ENCODE measurements at regions not wholly inside any gene's neighbourhood (a gene's known extent, or its start where the extent isn't known, plus 50 kb on each side); places are given as distances from the start of the nearest gene placed in this dataset.
A peak's percentile ranks its signal among the peaks of the same experiment; 100 is the strongest.

GRCh38 chr4:53672873-53673272 is 81.6 kb upstream of the LNX1 start:
- H3K4me3 Mint-ChIP-seq, result no peak overlapping the region
- H3K4me1 Mint-ChIP-seq, result no peaks in the 10 kb centered on the region
- DNase-seq (ENCODE audit: low spot score in 2 of 2), result no peak
- H3K36me3 Mint-ChIP-seq, result no peaks in the 10 kb centered on the region
- no peak for ATAC-seq
- no peaks in the 10 kb centered on the region for H3K9me3 Mint-ChIP-seq
- H3K27ac Mint-ChIP-seq, result no peak overlapping the region

- no peak for ATAC-seq
- H3K9me3 Mint-ChIP-seq, result peaks cover 1% of the 10 kb centered on the region
- H3K27ac Mint-ChIP-seq, result no peak overlapping the region
- H3K36me3 Mint-ChIP-seq, result no peaks in the 10 kb centered on the region
- H3K4me3 Mint-ChIP-seq, result no peak overlapping the region
- DNase-seq (ENCODE audit: low spot score in 2 of 2), result no peak
- H3K4me1 Mint-ChIP-seq, result no peaks in the 10 kb centered on the region
These were observed 80.5 kb upstream of the LNX1 start for GRCh38 chr4:53671757-53672156.

GRCh38 chr4:53659737-53660136 is 68.5 kb upstream of the LNX1 start:
- no peak overlapping the region for H3K27ac Mint-ChIP-seq
- H3K36me3 Mint-ChIP-seq, result no peaks in the 10 kb centered on the region
- no peaks in the 10 kb centered on the region for H3K4me1 Mint-ChIP-seq
- DNase-seq (ENCODE audit: low spot score in 2 of 2) (no peak), ATAC-seq (no peak)
- no peak overlapping the region for H3K4me3 Mint-ChIP-seq
- no peaks in the 10 kb centered on the region for H3K9me3 Mint-ChIP-seq

- Mint-ChIP-seq H3K27ac (no peak overlapping the region), H3K36me3 (no peaks in the 10 kb centered on the region), H3K4me3 (no peak overlapping the region), H3K4me1 (no peaks in the 10 kb centered on the region), H3K9me3 (no peaks in the 10 kb centered on the region)
- DNase-seq (ENCODE audit: low spot score in 2 of 2) (no peak), ATAC-seq (no peak)
These were observed 67.8 kb upstream of the LNX1 start for GRCh38 chr4:53659112-53659511.

GRCh38 chr4:53658029-53658428 is 66.7 kb upstream of the LNX1 start:
- no peak for ATAC-seq
- H3K36me3 Mint-ChIP-seq, result no peaks in the 10 kb centered on the region
- H3K4me1 Mint-ChIP-seq, result no peaks in the 10 kb centered on the region
- DNase-seq (ENCODE audit: low spot score in 2 of 2), result no peak
- no peaks in the 10 kb centered on the region for H3K9me3 Mint-ChIP-seq
- no peak overlapping the region for H3K4me3 Mint-ChIP-seq
- H3K27ac Mint-ChIP-seq, result no peak overlapping the region

GRCh38 chr4:53656421-53656981 is 65.2 kb upstream of the LNX1 start:
- Mint-ChIP-seq H3K9me3 (no peaks in the 10 kb centered on the region), H3K4me3 (no peak overlapping the region), H3K4me1 (no peaks in the 10 kb centered on the region), H3K36me3 (no peaks in the 10 kb centered on the region), H3K27ac (no peak overlapping the region)
- ATAC-seq (no peak), DNase-seq (ENCODE audit: low spot score in 2 of 2) (no peak)

- no peaks in the 10 kb centered on the region for H3K36me3 Mint-ChIP-seq
- H3K4me1 Mint-ChIP-seq, result no peaks in the 10 kb centered on the region
- ATAC-seq, result no peak
- H3K9me3 Mint-ChIP-seq, result no peaks in the 10 kb centered on the region
- H3K27ac Mint-ChIP-seq, result no peak overlapping the region
- DNase-seq (ENCODE audit: low spot score in 2 of 2), result no peak
- H3K4me3 Mint-ChIP-seq, result no peak overlapping the region
These were observed 63.0 kb upstream of the LNX1 start for GRCh38 chr4:53654300-53654758.

GRCh38 chr4:53653484-53654053 is 62.3 kb upstream of the LNX1 start:
- no peak for DNase-seq (ENCODE audit: low spot score in 2 of 2)
- H3K27ac Mint-ChIP-seq, result no peak overlapping the region
- H3K36me3 Mint-ChIP-seq, result no peaks in the 10 kb centered on the region
- no peaks in the 10 kb centered on the region for H3K4me1 Mint-ChIP-seq
- ATAC-seq, result no peak
- H3K9me3 Mint-ChIP-seq, result no peaks in the 10 kb centered on the region
- no peak overlapping the region for H3K4me3 Mint-ChIP-seq

- no peaks in the 10 kb centered on the region for H3K4me1 Mint-ChIP-seq
- H3K36me3 Mint-ChIP-seq, result no peaks in the 10 kb centered on the region
- no peaks in the 10 kb centered on the region for H3K9me3 Mint-ChIP-seq
- no peak overlapping the region for H3K4me3 Mint-ChIP-seq
- no peak for ATAC-seq
- no peak for DNase-seq (ENCODE audit: low spot score in 2 of 2)
- no peak overlapping the region for H3K27ac Mint-ChIP-seq
These were observed 60.0 kb upstream of the LNX1 start for GRCh38 chr4:53651156-53651735.

GRCh38 chr4:53649357-53649756 is 58.1 kb upstream of the LNX1 start:
- Mint-ChIP-seq H3K9me3 (no peaks in the 10 kb centered on the region), H3K27ac (no peak overlapping the region), H3K36me3 (no peaks in the 10 kb centered on the region), H3K4me1 (no peaks in the 10 kb centered on the region), H3K4me3 (no peak overlapping the region)
- ATAC-seq, result no peak
- no peak for DNase-seq (ENCODE audit: low spot score in 2 of 2)

- Mint-ChIP-seq H3K27ac (no peak overlapping the region), H3K4me3 (no peak overlapping the region), H3K36me3 (no peaks in the 10 kb centered on the region), H3K4me1 (no peaks in the 10 kb centered on the region), H3K9me3 (no peaks in the 10 kb centered on the region)
- ATAC-seq, result no peak
- DNase-seq (ENCODE audit: low spot score in 2 of 2), result no peak
These were observed 56.3 kb upstream of the LNX1 start for GRCh38 chr4:53647547-53647946.

GRCh38 chr4:53646795-53647194 is 55.5 kb upstream of the LNX1 start:
- no peak overlapping the region for H3K4me3 Mint-ChIP-seq
- DNase-seq (ENCODE audit: low spot score in 2 of 2), result no peak
- no peaks in the 10 kb centered on the region for H3K9me3 Mint-ChIP-seq
- H3K4me1 Mint-ChIP-seq, result no peaks in the 10 kb centered on the region
- no peak overlapping the region for H3K27ac Mint-ChIP-seq
- ATAC-seq, result no peak
- H3K36me3 Mint-ChIP-seq, result no peaks in the 10 kb centered on the region

GRCh38 chr4:53645108-53645507 is 53.8 kb upstream of the LNX1 start:
- H3K4me1 Mint-ChIP-seq, result no peaks in the 10 kb centered on the region
- no peaks in the 10 kb centered on the region for H3K36me3 Mint-ChIP-seq
- H3K9me3 Mint-ChIP-seq, result no peaks in the 10 kb centered on the region
- DNase-seq (ENCODE audit: low spot score in 2 of 2) (no peak), ATAC-seq (no peak)
- no peak overlapping the region for H3K4me3 Mint-ChIP-seq
- H3K27ac Mint-ChIP-seq, result no peak overlapping the region

- Mint-ChIP-seq H3K36me3 (no peaks in the 10 kb centered on the region), H3K4me1 (no peaks in the 10 kb centered on the region), H3K9me3 (no peaks in the 10 kb centered on the region), H3K27ac (no peak overlapping the region), H3K4me3 (no peak overlapping the region)
- peak; percentile 16 for ATAC-seq
- no peak for DNase-seq (ENCODE audit: low spot score in 2 of 2)
These were observed 53.3 kb upstream of the LNX1 start for GRCh38 chr4:53644607-53645006.
